ENCODE measurements at regions not wholly inside any gene's neighbourhood (a gene's known extent, or its start where the extent isn't known, plus 50 kb on each side); places are given as distances from the start of the nearest gene placed in this dataset.

DNA sequence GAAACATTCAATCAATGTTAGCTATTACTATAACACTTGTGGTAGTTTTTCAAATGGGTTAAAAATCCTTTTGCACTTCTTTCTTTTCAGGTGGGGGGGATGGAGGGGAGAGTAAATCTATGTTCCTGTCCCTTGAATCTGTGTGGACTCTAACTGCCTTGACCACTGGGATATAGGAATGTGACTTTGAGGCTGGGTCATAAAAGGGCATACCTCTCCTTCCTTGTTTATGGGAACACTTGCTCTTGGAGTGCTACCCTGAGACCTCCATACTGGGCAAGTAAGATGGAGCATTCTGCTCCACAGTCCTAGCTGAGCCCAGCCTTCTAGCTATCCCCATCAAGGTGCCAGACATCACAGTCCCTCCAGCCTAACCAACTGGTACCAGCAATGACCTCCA lies 89.3 kb upstream of the SIM2 start:
- H2BK5ac ChIP-seq (ENCODE audit: insufficient read length, low read length) = no peak overlapping the region
- no peaks in the 10 kb centered on the region for H3K79me1 ChIP-seq (ENCODE audit: insufficient read depth, low read depth, low read length, poor library complexity, severe bottlenecking)
- no peak overlapping the region for H2BK15ac ChIP-seq (ENCODE audit: low read depth, low read length)
- no peak overlapping the region for H3K4ac ChIP-seq (ENCODE audit: low read depth, low read length)
- Mint-ChIP-seq H3K36me3 (ENCODE audit: insufficient read depth in 1 of 3, low read depth in 3 of 3) (peaks cover 0 to 18% (median 5%) of the 10 kb centered on the region in 3 experiments; a peak in 6 of 7 replicates), H3K27me3 (ENCODE audit: low read depth) (peaks cover 9% of the 10 kb centered on the region; the same call in 1 of the 2 replicates), H3K4me3 (no peak overlapping the region), H3K4me1 (peaks cover 15 to 29% of the 10 kb centered on the region in 2 experiments), H3K9me3 (peaks cover 8 to 23% of the 10 kb centered on the region in 2 experiments), H3K27ac (no peak overlapping the region)
- TF ChIP-seq, protein P1, sequence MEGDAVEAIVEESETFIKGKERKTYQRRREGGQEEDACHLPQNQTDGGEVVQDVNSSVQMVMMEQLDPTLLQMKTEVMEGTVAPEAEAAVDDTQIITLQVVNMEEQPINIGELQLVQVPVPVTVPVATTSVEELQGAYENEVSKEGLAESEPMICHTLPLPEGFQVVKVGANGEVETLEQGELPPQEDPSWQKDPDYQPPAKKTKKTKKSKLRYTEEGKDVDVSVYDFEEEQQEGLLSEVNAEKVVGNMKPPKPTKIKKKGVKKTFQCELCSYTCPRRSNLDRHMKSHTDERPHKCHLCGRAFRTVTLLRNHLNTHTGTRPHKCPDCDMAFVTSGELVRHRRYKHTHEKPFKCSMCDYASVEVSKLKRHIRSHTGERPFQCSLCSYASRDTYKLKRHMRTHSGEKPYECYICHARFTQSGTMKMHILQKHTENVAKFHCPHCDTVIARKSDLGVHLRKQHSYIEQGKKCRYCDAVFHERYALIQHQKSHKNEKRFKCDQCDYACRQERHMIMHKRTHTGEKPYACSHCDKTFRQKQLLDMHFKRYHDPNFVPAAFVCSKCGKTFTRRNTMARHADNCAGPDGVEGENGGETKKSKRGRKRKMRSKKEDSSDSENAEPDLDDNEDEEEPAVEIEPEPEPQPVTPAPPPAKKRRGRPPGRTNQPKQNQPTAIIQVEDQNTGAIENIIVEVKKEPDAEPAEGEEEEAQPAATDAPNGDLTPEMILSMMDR (conservative IDR thresholded peaks at IDR 0.05) = no peak
- no peak overlapping the region for H3K56ac ChIP-seq (ENCODE audit: insufficient read length, low read depth, low read length)
- no peak overlapping the region for H3K4me2 ChIP-seq (ENCODE audit: insufficient read depth, insufficient read length, low read length)
- no peak overlapping the region for H4K5ac ChIP-seq (ENCODE audit: insufficient read length, low read depth, low read length)
- H2BK20ac ChIP-seq (ENCODE audit: low read depth, low read length, poor library complexity, severe bottlenecking) = no peak overlapping the region
- H2AFZ ChIP-seq (ENCODE audit: low read length) = no peak overlapping the region
- no peak overlapping the region for H4K8ac ChIP-seq (replicated peaks; ENCODE audit: insufficient read length, low read depth, low read length)
- no peaks in the 10 kb centered on the region for H3K9me3 ChIP-seq (ENCODE audit: control insufficient read depth, low read depth, low read length)
- H3K14ac ChIP-seq (ENCODE audit: insufficient read depth, low read length) = no peak overlapping the region
- no peak for DNase-seq
- no peak overlapping the region for H3K9ac ChIP-seq (ENCODE audit: extremely low read depth, insufficient read length, low read length)
- no peak overlapping the region for H4K91ac ChIP-seq (ENCODE audit: insufficient read length, low read depth, low read length)
- no peaks in the 10 kb centered on the region for H4K20me1 ChIP-seq (ENCODE audit: control insufficient read depth, insufficient read depth, insufficient read length)
- H2BK120ac ChIP-seq (ENCODE audit: low read depth, low read length, poor library complexity, severe bottlenecking) = no peak overlapping the region
- no peak overlapping the region for H3T11ph ChIP-seq (ENCODE audit: low read length)
- H3K27ac ChIP-seq (ENCODE audit: insufficient read length, low read depth, low read length) = no peak overlapping the region
- H3K23me2 ChIP-seq (ENCODE audit: insufficient read length, low read depth, low read length, poor library complexity, severe bottlenecking) = no peaks in the 10 kb centered on the region
- H2AK5ac ChIP-seq (ENCODE audit: insufficient read length, low read length) = no peak overlapping the region
- H3K79me2 ChIP-seq (ENCODE audit: insufficient read depth, low read length) = no peaks in the 10 kb centered on the region
- no peak overlapping the region for H2BK12ac ChIP-seq (ENCODE audit: insufficient read length, low read depth, low read length)
- H3K27me3 ChIP-seq (ENCODE audit: insufficient read depth, low read length) = no peaks in the 10 kb centered on the region
- H3K18ac ChIP-seq (ENCODE audit: insufficient read length, low read depth, low read length) = no peak overlapping the region
- H3K4me1 ChIP-seq (ENCODE audit: insufficient read depth, low read length) = 0 out of 2 replicates have a peak, but pooled peaks cover 2% of the 10 kb centered on the region
- H3K23ac ChIP-seq (ENCODE audit: insufficient read length, low read depth, low read length) = no peak overlapping the region
